Brain microvascular endothelial cell (primary cell): ENCODE measurements at regions not wholly inside any gene's neighbourhood (a gene's known extent, or its start where the extent isn't known, plus 50 kb on each side); places are given as distances from the start of the nearest gene placed in this dataset.

Experiments used
- DNase-seq: peaks from one replicate; pipeline ENCODE4 v3.0.0-alpha.2; 2020
- H3K27ac ChIP-seq: fragments of 250-450 bp; sonication (Bioruptor Pico); 2 replicates; pipeline ENCODE4 v1.5.1; 2020; ENCODE audit warnings: mild to moderate bottlenecking, moderate library complexity
- H3K27me3 ChIP-seq: fragments of 250-450 bp; sonication (Bioruptor Pico); replicated peaks from 2 replicates; pipeline ENCODE4 v1.5.1; 2020; ENCODE audit warnings: mild to moderate bottlenecking
- H3K36me3 ChIP-seq: fragments of 250-450 bp; sonication (Bioruptor Pico); replicated peaks from 2 replicates; pipeline ENCODE4 v1.5.1; 2020; ENCODE audit warnings: mild to moderate bottlenecking
- H3K4me3 ChIP-seq: 2 replicates; pipeline ENCODE4 v1.5.1; 2011; ENCODE audit warnings: low read depth, mild to moderate bottlenecking, control low read depth, low read length, moderate library complexity
- in situ Hi-C: cut with HindIII; loops from 2 replicates; pipeline ENCODE4 v1.10.0; 2017; ENCODE audit warnings: low sequenced_read_pairs, low pct_ligation_motif_present
- TF ChIP-seq, protein P1 (sequence below): IDR thresholded peaks from 2 replicates; pipeline ENCODE4 v1.5.1; 2011; ENCODE audit warnings: low read depth, mild to moderate bottlenecking, moderate library complexity, low read length, control low read depth, inconsistent platforms; ENCODE audit errors: missing control alignments

DNA sequence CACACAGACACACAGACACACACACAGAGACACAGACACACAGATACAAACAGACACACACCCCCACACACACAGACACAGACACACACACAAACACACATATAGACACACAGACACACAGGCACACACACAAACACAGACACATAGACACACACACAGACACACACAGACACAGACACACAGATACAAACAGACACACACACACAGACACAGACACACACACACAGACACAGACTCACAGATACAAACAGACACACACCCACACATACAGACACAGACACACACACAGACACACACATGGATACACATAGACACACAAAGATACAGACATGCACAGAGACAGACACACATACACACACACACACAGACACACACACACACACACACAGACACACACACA is 174.5 kb downstream of the URI1 start:
- TF ChIP-seq, protein P1, sequence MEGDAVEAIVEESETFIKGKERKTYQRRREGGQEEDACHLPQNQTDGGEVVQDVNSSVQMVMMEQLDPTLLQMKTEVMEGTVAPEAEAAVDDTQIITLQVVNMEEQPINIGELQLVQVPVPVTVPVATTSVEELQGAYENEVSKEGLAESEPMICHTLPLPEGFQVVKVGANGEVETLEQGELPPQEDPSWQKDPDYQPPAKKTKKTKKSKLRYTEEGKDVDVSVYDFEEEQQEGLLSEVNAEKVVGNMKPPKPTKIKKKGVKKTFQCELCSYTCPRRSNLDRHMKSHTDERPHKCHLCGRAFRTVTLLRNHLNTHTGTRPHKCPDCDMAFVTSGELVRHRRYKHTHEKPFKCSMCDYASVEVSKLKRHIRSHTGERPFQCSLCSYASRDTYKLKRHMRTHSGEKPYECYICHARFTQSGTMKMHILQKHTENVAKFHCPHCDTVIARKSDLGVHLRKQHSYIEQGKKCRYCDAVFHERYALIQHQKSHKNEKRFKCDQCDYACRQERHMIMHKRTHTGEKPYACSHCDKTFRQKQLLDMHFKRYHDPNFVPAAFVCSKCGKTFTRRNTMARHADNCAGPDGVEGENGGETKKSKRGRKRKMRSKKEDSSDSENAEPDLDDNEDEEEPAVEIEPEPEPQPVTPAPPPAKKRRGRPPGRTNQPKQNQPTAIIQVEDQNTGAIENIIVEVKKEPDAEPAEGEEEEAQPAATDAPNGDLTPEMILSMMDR, result no peak
- Histone ChIP-seq H3K4me3 (no peak overlapping the region), H3K36me3 (no peaks in the 10 kb centered on the region), H3K27ac (no peak overlapping the region), H3K27me3 (no peaks in the 10 kb centered on the region)
- in situ Hi-C loops, result no loop called here
- DNase-seq, result no peak

DNA sequence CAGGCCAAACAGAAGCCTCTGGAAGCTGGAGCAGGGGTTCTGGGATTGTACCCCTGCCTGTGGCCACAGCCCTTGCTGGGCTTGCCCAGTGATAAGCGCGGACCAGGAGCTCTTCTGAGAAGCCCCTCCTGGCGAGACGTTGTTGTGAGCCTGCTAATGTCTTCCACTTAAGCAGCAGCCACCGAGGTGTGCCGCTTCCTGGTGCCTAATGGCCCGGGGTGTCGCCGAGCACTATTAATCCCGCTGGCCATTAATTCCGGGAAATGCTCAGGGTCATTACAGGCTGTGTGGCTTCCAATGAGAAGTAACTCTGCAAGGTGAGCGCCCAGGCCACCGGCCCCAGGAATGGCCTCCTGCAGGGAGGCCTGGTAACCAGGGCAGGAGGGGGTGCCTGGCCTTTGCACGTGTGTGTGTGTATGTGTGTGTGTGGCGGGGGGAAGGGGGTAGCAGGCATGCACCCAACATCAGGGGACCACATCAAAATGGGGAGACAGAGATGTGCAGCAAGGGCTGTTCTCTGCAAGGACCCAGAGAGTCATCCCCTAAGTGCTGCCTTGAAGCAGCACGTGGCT is 175.0 kb downstream of the URI1 start:
- no peak for DNase-seq
- TF ChIP-seq, protein P1, result no peak
- Histone ChIP-seq H3K36me3 (no peaks in the 10 kb centered on the region), H3K27me3 (no peaks in the 10 kb centered on the region), H3K4me3 (no peak overlapping the region), H3K27ac (no peak overlapping the region)
- in situ Hi-C loops, result no loop called here

DNA sequence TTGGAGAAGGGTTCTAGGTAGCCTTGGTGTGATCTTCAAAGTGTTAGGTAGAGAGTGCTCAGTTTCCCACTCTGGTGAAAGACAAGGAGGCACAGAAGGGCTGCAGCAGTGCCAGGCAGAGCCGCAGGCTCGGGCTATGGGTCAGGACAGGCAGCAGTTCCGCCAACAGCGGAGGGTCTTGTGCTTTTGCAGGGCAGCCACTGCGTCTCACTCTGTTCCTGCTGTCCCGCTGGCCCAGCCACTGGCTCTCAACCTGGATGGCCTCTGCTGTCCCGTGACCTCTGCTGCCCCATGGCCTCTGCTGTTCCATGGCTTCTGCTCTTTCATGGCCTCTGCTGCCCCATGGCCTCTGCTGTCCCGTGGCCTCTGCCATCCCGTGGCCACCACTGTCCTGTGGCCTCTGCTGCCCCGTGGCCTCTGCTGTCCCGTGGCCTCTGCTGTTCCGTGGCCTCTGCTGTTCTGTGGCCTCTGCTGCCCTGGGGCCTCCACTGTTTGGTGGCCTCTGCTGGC is 175.7 kb downstream of the URI1 start:
- Histone ChIP-seq H3K27ac (no peak overlapping the region), H3K36me3 (no peaks in the 10 kb centered on the region), H3K4me3 (no peak overlapping the region), H3K27me3 (no peaks in the 10 kb centered on the region)
- DNase-seq, result no peak
- TF ChIP-seq, protein P1, result no peak
- in situ Hi-C loops, result no loop called here

DNA sequence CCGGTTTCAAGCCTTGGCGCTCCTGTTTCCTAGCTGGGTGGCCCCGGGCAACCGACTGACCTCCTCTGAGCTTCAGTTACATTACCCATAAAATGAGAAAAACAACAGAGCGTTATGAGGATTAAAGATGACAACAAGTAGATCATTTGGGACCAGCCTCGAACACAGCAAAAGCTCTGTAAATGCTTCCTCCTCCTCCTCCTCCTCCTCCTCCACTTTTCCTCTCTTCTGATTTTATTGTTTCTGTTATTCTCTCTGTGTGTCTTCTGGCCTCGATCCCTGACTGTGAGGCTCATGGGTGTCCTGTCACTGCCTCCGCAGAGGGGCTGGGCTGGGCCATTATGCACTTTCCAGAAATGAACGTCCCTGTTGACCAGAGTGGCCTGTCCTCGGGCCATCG is 176.2 kb downstream of the URI1 start:
- TF ChIP-seq, protein P1, result no peak

DNA sequence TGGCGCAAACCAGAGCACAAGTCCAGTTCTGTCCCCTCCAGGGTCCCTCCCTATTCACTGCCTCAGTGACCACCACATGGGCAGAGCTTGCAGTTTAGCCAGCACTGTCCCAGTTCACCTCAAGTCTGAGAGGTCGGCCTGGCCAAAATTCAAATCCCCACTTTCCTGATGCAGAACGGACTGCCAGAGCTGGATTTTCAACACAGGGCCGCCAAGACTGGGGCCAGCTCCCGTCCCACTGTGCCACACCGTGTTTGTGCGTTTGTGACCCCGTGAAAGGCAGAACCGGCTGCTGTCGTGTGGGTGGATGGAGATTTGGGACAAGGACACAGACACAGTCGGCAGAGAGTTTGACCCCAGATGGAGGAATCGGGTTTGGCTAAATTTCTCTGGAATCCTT is 176.7 kb downstream of the URI1 start:
- Histone ChIP-seq H3K36me3 (no peaks in the 10 kb centered on the region), H3K27me3 (no peaks in the 10 kb centered on the region), H3K4me3 (no peak overlapping the region), H3K27ac (no peak overlapping the region)
- TF ChIP-seq, protein P1, result no peak
- in situ Hi-C loops, result no loop called here
- DNase-seq, result no peak

More for the DNA sequence above, 176.2 kb downstream of the URI1 start:
- Histone ChIP-seq H3K27ac (no peak overlapping the region), H3K36me3 (no peaks in the 10 kb centered on the region), H3K4me3 (no peak overlapping the region), H3K27me3 (no peaks in the 10 kb centered on the region)
- DNase-seq, result no peak
- in situ Hi-C loops, result no loop called here
